ENCODE measurements at regions not wholly inside any gene's neighbourhood (a gene's known extent, or its start where the extent isn't known, plus 50 kb on each side); places are given as distances from the start of the nearest gene placed in this dataset.

DNA sequence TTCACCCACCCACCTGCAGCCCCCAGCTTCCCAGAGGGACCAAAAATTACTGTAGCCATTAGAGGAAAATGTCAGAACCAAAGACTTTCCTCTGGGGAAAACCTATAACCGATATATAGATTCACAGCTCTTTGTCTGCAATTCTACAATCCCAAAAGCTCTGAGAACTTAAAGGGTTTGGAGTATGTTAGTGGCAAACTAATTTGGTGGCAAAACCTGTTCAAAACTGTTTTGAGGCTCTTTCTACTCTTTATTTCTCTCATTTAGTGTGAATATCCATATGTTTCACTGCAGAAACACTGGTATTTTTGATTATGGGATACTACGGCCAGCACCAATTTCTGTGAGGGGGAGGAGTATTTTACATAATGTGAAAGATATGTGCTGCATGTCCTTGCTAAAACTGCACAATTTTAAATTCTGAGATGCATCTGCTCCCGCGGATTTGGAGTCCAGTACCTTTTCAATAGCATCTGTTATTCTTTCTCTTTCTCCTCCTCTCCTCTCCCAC is 87.5 kb upstream of the MTNR1B start:
- Histone ChIP-seq H3F3A (replicated peaks; ENCODE audit: insufficient read depth) (peaks cover 6% of the 10 kb centered on the region), H3K27me3 (ENCODE audit: insufficient read depth) (no peaks in the 10 kb centered on the region), H3K4me3 (ENCODE audit: low read depth in 2 of 2, low read length in 1 of 2) (no peak overlapping the region), H4K20me1 (ENCODE audit: insufficient read depth) (no peaks in the 10 kb centered on the region), H3K4me1 (ENCODE audit: control insufficient read depth in 1 of 2, insufficient read depth in 2 of 2, low read depth in 1 of 2, low read length in 1 of 2) (peaks cover 0 to 11% of the 10 kb centered on the region in 2 experiments; a peak in 3 of 4 replicates), H3K79me2 (ENCODE audit: insufficient read depth) (no peaks in the 10 kb centered on the region), H3K9me3 (no peaks in the 10 kb centered on the region), H3K27ac (ENCODE audit: low read depth in 2 of 2, low read length in 1 of 2) (no peak overlapping the region), H2AFZ (ENCODE audit: low read depth) (no peak overlapping the region), H3K4me2 (no peak overlapping the region), H3K36me3 (replicated peaks in 1 of 2; ENCODE audit: control insufficient read depth in 1 of 2, insufficient read depth in 2 of 2, low read length in 1 of 2) (no peaks in the 10 kb centered on the region), H3K9me2 (no peaks in the 10 kb centered on the region), H3K9ac (no peak overlapping the region)
- POLR2A ChIA-PET, result no interaction called here
- TF ChIP-seq CHD2 (IDR thresholded peaks at IDR 0.05; ENCODE audit: low read length, partially characterized antibody), result no peak
- TF ChIP-seq MAX (IDR thresholded peaks at IDR 0.05; ENCODE audit: low read depth), result no peak
- no peak for TF ChIP-seq TAF1 (IDR thresholded peaks at IDR 0.05; ENCODE audit: borderline replicate concordance, low read depth, low read length)
- no peak for TF ChIP-seq TCF12 (IDR thresholded peaks at IDR 0.05)
- TF ChIP-seq GATA2 (CRISPR knock-in tag; IDR thresholded peaks at IDR 0.05), result no peak
- no peak for TF ChIP-seq RAD21 (IDR thresholded peaks at IDR 0.05; ENCODE audit: low read length)
- no peak for TF ChIP-seq REST (IDR thresholded peaks at IDR 0.05; ENCODE audit: low read depth, low read length)
- TF ChIP-seq SIN3A (IDR thresholded peaks at IDR 0.05; ENCODE audit: borderline replicate concordance, low read depth, low read length), result no peak
- TF ChIP-seq RFX5 (IDR thresholded peaks at IDR 0.05; ENCODE audit: low read length), result no peak
- no peak for TF ChIP-seq SMC3 (IDR thresholded peaks at IDR 0.05; ENCODE audit: low read depth, low read length)
- no peak for TF ChIP-seq FOSL2 (IDR thresholded peaks at IDR 0.05; ENCODE audit: borderline replicate concordance, low read depth)
- no peak for TF ChIP-seq GABPA (IDR thresholded peaks at IDR 0.05; ENCODE audit: low read depth)
- TF ChIP-seq FOXJ3 (CRISPR knock-in tag; IDR thresholded peaks at IDR 0.05), result no peak
- TF ChIP-seq, protein P1, sequence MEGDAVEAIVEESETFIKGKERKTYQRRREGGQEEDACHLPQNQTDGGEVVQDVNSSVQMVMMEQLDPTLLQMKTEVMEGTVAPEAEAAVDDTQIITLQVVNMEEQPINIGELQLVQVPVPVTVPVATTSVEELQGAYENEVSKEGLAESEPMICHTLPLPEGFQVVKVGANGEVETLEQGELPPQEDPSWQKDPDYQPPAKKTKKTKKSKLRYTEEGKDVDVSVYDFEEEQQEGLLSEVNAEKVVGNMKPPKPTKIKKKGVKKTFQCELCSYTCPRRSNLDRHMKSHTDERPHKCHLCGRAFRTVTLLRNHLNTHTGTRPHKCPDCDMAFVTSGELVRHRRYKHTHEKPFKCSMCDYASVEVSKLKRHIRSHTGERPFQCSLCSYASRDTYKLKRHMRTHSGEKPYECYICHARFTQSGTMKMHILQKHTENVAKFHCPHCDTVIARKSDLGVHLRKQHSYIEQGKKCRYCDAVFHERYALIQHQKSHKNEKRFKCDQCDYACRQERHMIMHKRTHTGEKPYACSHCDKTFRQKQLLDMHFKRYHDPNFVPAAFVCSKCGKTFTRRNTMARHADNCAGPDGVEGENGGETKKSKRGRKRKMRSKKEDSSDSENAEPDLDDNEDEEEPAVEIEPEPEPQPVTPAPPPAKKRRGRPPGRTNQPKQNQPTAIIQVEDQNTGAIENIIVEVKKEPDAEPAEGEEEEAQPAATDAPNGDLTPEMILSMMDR (IDR thresholded peaks at IDR 0.05), result no peak
- DNase-seq, result no peak
- CTCF ChIA-PET, result no interaction called here
- 87% methylated on average over 4 of the region's 4 CpGs for WGBS (ENCODE audit: low lambda C conversion rate)

Data from SK-N-SH (cell line).